PC-9 (cell line): ENCODE measurements at regions not wholly inside any gene's neighbourhood (a gene's known extent, or its start where the extent isn't known, plus 50 kb on each side); places are given as distances from the start of the nearest gene placed in this dataset.

Source experiments
- BruUV-seq: library from RNA; stranded (reverse); fragments of 400-500 nt; replicated peaks from 2 replicates; lab custom pipeline; 2021; lab: Mats Ljungman, UMichigan
- CTCF ChIA-PET: fragments of 300-600 bp; sonication (Branson Sonifier 250); formaldehyde crosslinking; loops from one replicate; lab custom pipeline; 2022; ENCODE audit warnings: antibody characterized with exemption; lab: Charles Lee
- POLR2A ChIA-PET: fragments of 300-600 bp; sonication (Branson Sonifier 250); formaldehyde crosslinking; loops from one replicate; lab custom pipeline; 2022; ENCODE audit warnings: antibody characterized with exemption; ENCODE audit not compliant: unreplicated experiment; lab: Charles Lee
- DNase-seq, 2 experiments: peaks; one replicate each; pipeline versions ENCODE4 v3.0.0 to v3.0.0-alpha.2; 2015 to 2022; ENCODE audit warnings: mixed read lengths in 1 of 2
- H2AFZ ChIP-seq: fragments of 200-600 bp; sonication (generic); 2 replicates; pipeline ENCODE4 v1.8.1; 2017; ENCODE audit warnings: antibody characterized with exemption
- H3F3A ChIP-seq: fragments of 200-600 bp; sonication (generic); 2 replicates; pipeline ENCODE4 v1.8.1; 2017; ENCODE audit warnings: antibody characterized with exemption, mild to moderate bottlenecking, low read depth; ENCODE audit not compliant: insufficient read depth
- H3K27ac ChIP-seq: fragments of 200-600 bp; sonication (generic); 2 replicates; pipeline ENCODE4 v1.6.1; 2016; ENCODE audit warnings: mixed run types
- H3K27me3 ChIP-seq: fragments of 200-600 bp; sonication (generic); 2 replicates; pipeline ENCODE4 v1.6.1; 2016; ENCODE audit warnings: low read depth, mixed run types; ENCODE audit not compliant: insufficient read depth
- H3K36me3 ChIP-seq: fragments of 200-600 bp; sonication (generic); 2 replicates; pipeline ENCODE4 v1.6.1; 2016; ENCODE audit warnings: low read depth, mixed run types
- H3K4me1 ChIP-seq: fragments of 200-600 bp; sonication (generic); replicated peaks from 2 replicates; pipeline ENCODE4 v1.6.1; 2016; ENCODE audit warnings: mixed run types; ENCODE audit not compliant: insufficient read depth
- H3K4me2 ChIP-seq: fragments of 200-600 bp; sonication (generic); 2 replicates; pipeline ENCODE4 v1.6.1; 2017; ENCODE audit warnings: mixed run types
- H3K4me3 ChIP-seq: fragments of 200-600 bp; sonication (generic); 2 replicates; pipeline ENCODE4 v1.6.1; 2016; ENCODE audit warnings: mixed run types
- H3K79me2 ChIP-seq: fragments of 200-600 bp; sonication (generic); 2 replicates; pipeline ENCODE4 v1.6.1; 2017; ENCODE audit warnings: low read depth, mixed run types
- H3K9me2 ChIP-seq: fragments of 200-600 bp; sonication (generic); 2 replicates; pipeline ENCODE4 v1.8.1; 2017; ENCODE audit warnings: mild to moderate bottlenecking; ENCODE audit not compliant: insufficient read depth
- H3K9me3 ChIP-seq: fragments of 200-600 bp; sonication (generic); 2 replicates; pipeline ENCODE4 v1.8.1; 2016; ENCODE audit warnings: low read depth; ENCODE audit not compliant: insufficient read depth
- H4K20me1 ChIP-seq: fragments of 200-600 bp; sonication (generic); 2 replicates; pipeline ENCODE4 v1.8.1; 2017; ENCODE audit not compliant: insufficient read depth
- CTCF ChIP-seq: fragments of 200-600 bp; sonication (generic); conservative IDR thresholded peaks from 2 replicates; pipeline ENCODE4 v1.6.1; 2017; ENCODE audit warnings: mixed run types, antibody characterized with exemption, mild to moderate bottlenecking, moderate library complexity
- EZH2 ChIP-seq: fragments of 200-600 bp; sonication (generic); IDR thresholded peaks from 2 replicates; pipeline ENCODE4 v1.8.0; 2017; ENCODE audit warnings: antibody characterized with exemption, low read depth
- intact Hi-C: fragments of 100-400 bp; cut with micrococcal nuclease; formaldehyde crosslinking; loops from one replicate; pipeline ENCODE4 v1.10.0; 2022; ENCODE audit not compliant: unreplicated experiment

GRCh38 chr9:14512942-14513341, 180.3 kb downstream of the ZDHHC21 start:
- CTCF ChIA-PET: no interaction called here
- no peak overlapping the region for H2AFZ ChIP-seq
- no peaks in the 10 kb centered on the region for H4K20me1 ChIP-seq
- no TSS peak for BruUV-seq
- H3K4me1 ChIP-seq: no peaks in the 10 kb centered on the region
- H3F3A ChIP-seq: no peaks in the 10 kb centered on the region
- H3K9me3 ChIP-seq: no peaks in the 10 kb centered on the region
- no peaks in the 10 kb centered on the region for H3K79me2 ChIP-seq
- H3K27me3 ChIP-seq: no peaks in the 10 kb centered on the region
- intact Hi-C loops: no loop called here
- H3K4me3 ChIP-seq: no peak overlapping the region
- no peak overlapping the region for H3K4me2 ChIP-seq
- H3K9me2 ChIP-seq: no peaks in the 10 kb centered on the region
- POLR2A ChIA-PET: no interaction called here
- no peak overlapping the region for H3K27ac ChIP-seq
- no peak for DNase-seq
- no peak for TF ChIP-seq CTCF
- H3K36me3 ChIP-seq: no peaks in the 10 kb centered on the region

- Histone ChIP-seq H3K79me2 (no peaks in the 10 kb centered on the region), H3F3A (no peaks in the 10 kb centered on the region), H3K4me2 (no peak overlapping the region), H3K4me3 (no peak overlapping the region), H3K9me3 (no peaks in the 10 kb centered on the region), H3K27me3 (no peaks in the 10 kb centered on the region), H2AFZ (no peak overlapping the region), H4K20me1 (no peaks in the 10 kb centered on the region), H3K27ac (no peak overlapping the region), H3K4me1 (no peaks in the 10 kb centered on the region), H3K36me3 (no peaks in the 10 kb centered on the region), H3K9me2 (no peaks in the 10 kb centered on the region)
- DNase-seq: no peak
- BruUV-seq: no TSS peak
- CTCF ChIA-PET: no interaction called here
- intact Hi-C loops: no loop called here
- POLR2A ChIA-PET: no interaction called here
- TF ChIP-seq CTCF (no peak), EZH2 (no peak)
These were observed 181.8 kb downstream of the ZDHHC21 start for GRCh38 chr9:14511452-14511851.

- no peak for DNase-seq
- Histone ChIP-seq H3K4me3 (no peak overlapping the region), H4K20me1 (no peaks in the 10 kb centered on the region), H3K27ac (no peak overlapping the region), H3K36me3 (no peaks in the 10 kb centered on the region), H3K4me2 (no peak overlapping the region), H2AFZ (no peak overlapping the region), H3F3A (no peaks in the 10 kb centered on the region), H3K27me3 (no peaks in the 10 kb centered on the region), H3K9me2 (no peaks in the 10 kb centered on the region), H3K9me3 (no peaks in the 10 kb centered on the region), H3K4me1 (no peaks in the 10 kb centered on the region), H3K79me2 (no peaks in the 10 kb centered on the region)
- no TSS peak for BruUV-seq
- intact Hi-C loops: no loop called here
- no peak for TF ChIP-seq EZH2
- TF ChIP-seq CTCF: no peak
- CTCF ChIA-PET: no interaction called here
- POLR2A ChIA-PET: no interaction called here
These were observed 184.3 kb downstream of the ZDHHC21 start for GRCh38 chr9:14508884-14509283.
